Vagina (tissue), 2 donors: ENCODE measurements at regions not wholly inside any gene's neighbourhood (a gene's known extent, or its start where the extent isn't known, plus 50 kb on each side); places are given as distances from the start of the nearest gene placed in this dataset.

Experiments
- DNase-seq, 2 donors: peaks; one replicate each; pipeline ENCODE4 v3.0.0-alpha.2; 2017; ENCODE audit errors: extremely low spot score in 2 of 2
- H3K27ac ChIP-seq: fragments of 200-600 bp; sonication (generic); one replicate; pipeline ENCODE4 v1.5.1; 2019
- H3K27me3 ChIP-seq: fragments of 200-600 bp; sonication (generic); one replicate; pipeline ENCODE4 v1.5.1; 2019
- H3K36me3 ChIP-seq, 2 donors: fragments of 200-600 bp; sonication (generic); one replicate each; pipeline ENCODE4 v1.5.1; 2017 to 2019
- H3K4me1 ChIP-seq: fragments of 200-600 bp; sonication (generic); one replicate; pipeline ENCODE4 v1.5.1; 2019
- H3K4me3 ChIP-seq, 2 donors: fragments of 200-600 bp; sonication (generic); 1 replicate in 1 of 2; 2 replicates in 1 of 2; pipeline ENCODE4 v1.5.1; 2016 to 2019
- H3K9me3 ChIP-seq: fragments of 200-600 bp; sonication (generic); one replicate; pipeline ENCODE4 v1.5.1; 2019
- POLR2A ChIP-seq, 2 donors: fragments of 450-650 bp; IDR thresholded peaks; one replicate each; pipeline ENCODE4 v1.6.1; 2017; ENCODE audit warnings: antibody characterized with exemption in 2 of 2, mild to moderate bottlenecking in 2 of 2, moderate library complexity in 2 of 2
- POLR2AphosphoS5 ChIP-seq, 2 donors: sonication (generic); formaldehyde crosslinking; IDR thresholded peaks; one replicate each; pipeline ENCODE4 v1.9.0; 2017; ENCODE audit warnings: antibody characterized with exemption in 2 of 2, mild to moderate bottlenecking in 2 of 2, low read depth in 1 of 2; ENCODE audit not compliant: insufficient read depth in 1 of 2
- intact Hi-C: fragments of 100-400 bp; cut with DNase I; formaldehyde crosslinking; loops from one replicate; pipeline ENCODE4 v1.15.1; 2023
- TF ChIP-seq, protein P1 (sequence below), 3 experiments: fragments of 450-650 bp in 2 of 3; fragments of 200-600 bp in 1 of 3; sonication (generic) in 1 of 3; IDR thresholded peaks; one replicate each; pipeline ENCODE4 v1.5.1; 2017 to 2019; ENCODE audit warnings: antibody characterized with exemption in 3 of 3, mild to moderate bottlenecking in 2 of 3, moderate library complexity in 2 of 3

DNA sequence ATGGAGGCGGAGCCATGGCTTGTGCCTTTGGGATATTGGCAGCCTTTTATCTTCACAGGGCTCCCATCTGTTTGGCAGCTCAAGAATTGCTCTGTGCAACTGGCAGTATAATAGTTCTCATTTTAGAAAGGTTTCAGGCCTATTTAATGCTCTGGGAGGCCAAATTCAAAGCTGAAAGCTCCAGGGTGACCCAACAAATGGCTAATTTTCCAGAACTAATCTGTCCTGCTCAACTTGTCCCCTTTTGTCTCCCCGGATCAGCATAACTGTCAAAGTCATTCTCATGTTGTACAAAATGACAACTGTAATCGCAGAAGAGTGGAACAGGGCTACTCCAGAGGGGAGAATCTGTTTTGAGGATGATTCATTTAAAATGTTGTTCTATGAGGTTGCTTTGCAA lies 52.6 kb upstream of the CXCL14 start:
- DNase-seq: peak in 1 of 2 donors; percentile 25
- no peak overlapping the region for H3K4me3 ChIP-seq
- intact Hi-C loops: no loop called here
- H3K4me1 ChIP-seq: peaks cover 3% of the 10 kb centered on the region
- H3K36me3 ChIP-seq: no peaks in the 10 kb centered on the region
- H3K9me3 ChIP-seq: no peaks in the 10 kb centered on the region
- no peaks in the 10 kb centered on the region for H3K27me3 ChIP-seq
- TF ChIP-seq POLR2A (IDR thresholded peaks at IDR 0.05) (no peak), POLR2AphosphoS5 (IDR thresholded peaks at IDR 0.05; ENCODE audit: insufficient read depth in 1 of 2, low read depth in 1 of 2) (no peak)
- TF ChIP-seq, protein P1, sequence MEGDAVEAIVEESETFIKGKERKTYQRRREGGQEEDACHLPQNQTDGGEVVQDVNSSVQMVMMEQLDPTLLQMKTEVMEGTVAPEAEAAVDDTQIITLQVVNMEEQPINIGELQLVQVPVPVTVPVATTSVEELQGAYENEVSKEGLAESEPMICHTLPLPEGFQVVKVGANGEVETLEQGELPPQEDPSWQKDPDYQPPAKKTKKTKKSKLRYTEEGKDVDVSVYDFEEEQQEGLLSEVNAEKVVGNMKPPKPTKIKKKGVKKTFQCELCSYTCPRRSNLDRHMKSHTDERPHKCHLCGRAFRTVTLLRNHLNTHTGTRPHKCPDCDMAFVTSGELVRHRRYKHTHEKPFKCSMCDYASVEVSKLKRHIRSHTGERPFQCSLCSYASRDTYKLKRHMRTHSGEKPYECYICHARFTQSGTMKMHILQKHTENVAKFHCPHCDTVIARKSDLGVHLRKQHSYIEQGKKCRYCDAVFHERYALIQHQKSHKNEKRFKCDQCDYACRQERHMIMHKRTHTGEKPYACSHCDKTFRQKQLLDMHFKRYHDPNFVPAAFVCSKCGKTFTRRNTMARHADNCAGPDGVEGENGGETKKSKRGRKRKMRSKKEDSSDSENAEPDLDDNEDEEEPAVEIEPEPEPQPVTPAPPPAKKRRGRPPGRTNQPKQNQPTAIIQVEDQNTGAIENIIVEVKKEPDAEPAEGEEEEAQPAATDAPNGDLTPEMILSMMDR (IDR thresholded peaks at IDR 0.05): no peak
- H3K27ac ChIP-seq: no peak overlapping the region

DNA sequence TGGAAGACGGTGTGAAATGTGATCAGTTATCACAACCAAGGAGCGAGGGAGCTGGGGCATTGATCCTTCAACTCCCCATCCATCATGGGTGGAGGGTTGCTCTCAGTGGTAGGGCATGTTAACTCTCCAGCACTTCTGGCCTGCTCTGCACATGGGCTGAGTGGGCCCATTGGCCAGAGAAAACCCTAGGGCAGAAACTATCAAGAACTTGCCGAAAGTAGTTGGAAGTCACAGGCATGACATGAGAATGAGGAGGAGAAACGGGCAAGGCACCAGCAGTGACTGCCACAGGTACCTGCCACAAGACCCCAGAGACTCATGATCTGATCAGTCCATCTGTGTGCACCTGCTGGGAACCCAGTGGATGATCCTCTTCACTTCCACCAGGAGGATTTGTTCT lies 50.9 kb upstream of the CXCL14 start:
- H3K4me1 ChIP-seq: peaks cover 6% of the 10 kb centered on the region
- H3K27me3 ChIP-seq: no peaks in the 10 kb centered on the region
- no peak for TF ChIP-seq POLR2AphosphoS5 (IDR thresholded peaks at IDR 0.05; ENCODE audit: insufficient read depth in 1 of 2, low read depth in 1 of 2)
- TF ChIP-seq, protein P1 (IDR thresholded peaks at IDR 0.05): no peak
- TF ChIP-seq POLR2A (IDR thresholded peaks at IDR 0.05): no peak
- no peak overlapping the region for H3K27ac ChIP-seq
- peak in 1 of 2 donors; percentile 77 for DNase-seq
- no peaks in the 10 kb centered on the region for H3K36me3 ChIP-seq
- intact Hi-C loops: no loop called here
- no peaks in the 10 kb centered on the region for H3K9me3 ChIP-seq
- no peak overlapping the region for H3K4me3 ChIP-seq

DNA sequence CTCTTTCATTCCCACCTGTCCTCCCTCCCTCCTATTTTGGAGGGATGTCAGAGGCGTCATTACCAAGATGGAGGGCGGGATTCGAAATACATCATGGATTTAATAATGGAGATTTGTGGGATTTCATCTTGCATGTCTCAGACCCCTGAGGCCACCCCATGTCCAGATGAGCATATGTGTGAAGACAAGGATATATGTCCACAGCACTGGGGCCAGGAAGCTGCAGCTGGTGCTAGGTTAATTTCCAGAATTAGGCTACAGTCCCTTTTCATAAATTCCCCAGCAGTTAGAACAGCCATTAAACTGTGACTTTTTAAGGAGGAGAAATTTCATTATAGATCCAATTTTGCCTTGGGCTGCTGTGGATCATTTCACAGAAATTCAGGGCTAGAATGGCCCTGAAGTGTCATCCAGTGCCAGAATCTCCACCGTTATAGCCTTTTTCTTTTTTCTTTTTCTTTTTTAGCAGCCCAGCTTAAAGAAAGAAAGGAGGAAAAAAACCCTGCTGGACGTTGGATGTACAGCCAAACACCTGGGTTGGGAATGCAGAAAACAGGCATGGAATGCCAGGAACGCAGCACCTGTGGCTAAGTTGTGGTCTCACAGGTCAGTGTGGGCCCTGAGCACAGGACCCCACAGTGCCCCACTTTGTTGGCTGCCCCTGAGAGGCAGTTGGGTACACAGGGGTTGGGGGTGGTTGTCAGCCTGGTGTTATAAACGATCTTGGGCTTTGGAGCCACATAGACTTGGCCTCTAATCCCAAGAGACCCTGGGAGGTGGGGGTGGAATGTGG lies 50.2 kb upstream of the CXCL14 start:
- no peaks in the 10 kb centered on the region for H3K9me3 ChIP-seq
- TF ChIP-seq POLR2AphosphoS5 (IDR thresholded peaks at IDR 0.05; ENCODE audit: insufficient read depth in 1 of 2, low read depth in 1 of 2) (no peak), POLR2A (IDR thresholded peaks at IDR 0.05) (no peak)
- TF ChIP-seq, protein P1 (IDR thresholded peaks at IDR 0.05): no peak
- intact Hi-C loops: no loop called here
- no peak overlapping the region for H3K27ac ChIP-seq
- H3K4me1 ChIP-seq: peaks cover 6% of the 10 kb centered on the region
- H3K4me3 ChIP-seq: no peak overlapping the region
- no peaks in the 10 kb centered on the region for H3K36me3 ChIP-seq
- no peak for DNase-seq
- no peaks in the 10 kb centered on the region for H3K27me3 ChIP-seq
